NCI-H2029 (cell line): ENCODE measurements at regions not wholly inside any gene's neighbourhood (a gene's known extent, or its start where the extent isn't known, plus 50 kb on each side); places are given as distances from the start of the nearest gene placed in this dataset.
A peak's percentile ranks its signal among the peaks of the same experiment; 100 is the strongest.

ENCODE experiments used
- DNase-seq: peaks from one replicate; lab custom pipeline; 2025; lab: John Stamatoyannopoulos, UW

DNA sequence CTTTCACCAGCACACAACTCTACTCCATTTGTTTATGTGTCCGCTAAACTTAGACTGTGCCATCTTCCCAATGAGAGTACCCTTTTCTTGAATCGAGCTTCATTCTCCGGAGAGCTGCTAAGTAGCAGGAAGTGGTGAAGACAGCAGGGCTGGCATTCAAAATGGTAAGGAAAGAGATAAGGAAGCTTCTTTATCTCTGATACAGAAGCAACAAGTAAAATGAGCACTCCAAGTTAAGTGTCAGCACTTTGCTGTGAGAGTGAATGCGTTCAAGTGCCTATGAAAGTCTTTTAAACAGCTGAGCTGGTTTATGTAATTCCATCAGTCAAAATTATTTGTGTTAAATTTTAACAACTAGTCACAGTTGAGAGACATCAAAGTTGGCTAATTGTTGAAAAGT lies 386.8 kb upstream of the PTPRD start:
- DNase-seq = no peak

GRCh38 chr9:11001546-11001945 lies 388.7 kb upstream of the PTPRD start:
- DNase-seq = no peak

DNA sequence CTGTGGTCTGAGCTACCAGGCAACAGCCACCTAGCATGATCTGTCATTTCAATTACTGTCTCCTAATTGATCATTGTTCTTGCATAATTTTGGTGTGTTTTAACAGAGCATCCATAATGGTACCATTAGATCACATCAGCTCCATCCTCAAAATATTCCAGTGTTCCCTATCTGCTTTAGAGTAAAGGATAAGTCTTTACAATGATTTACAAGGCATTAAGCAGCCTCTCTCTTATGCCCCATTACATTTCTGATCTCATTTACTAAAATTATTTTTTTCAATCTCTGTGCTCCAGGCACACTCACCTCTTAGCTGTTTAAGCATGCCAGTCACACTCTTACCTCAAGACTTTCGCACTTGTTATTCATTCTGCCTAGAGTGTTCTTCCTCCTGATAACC lies 389.9 kb upstream of the PTPRD start:
- DNase-seq = no peak

DNA sequence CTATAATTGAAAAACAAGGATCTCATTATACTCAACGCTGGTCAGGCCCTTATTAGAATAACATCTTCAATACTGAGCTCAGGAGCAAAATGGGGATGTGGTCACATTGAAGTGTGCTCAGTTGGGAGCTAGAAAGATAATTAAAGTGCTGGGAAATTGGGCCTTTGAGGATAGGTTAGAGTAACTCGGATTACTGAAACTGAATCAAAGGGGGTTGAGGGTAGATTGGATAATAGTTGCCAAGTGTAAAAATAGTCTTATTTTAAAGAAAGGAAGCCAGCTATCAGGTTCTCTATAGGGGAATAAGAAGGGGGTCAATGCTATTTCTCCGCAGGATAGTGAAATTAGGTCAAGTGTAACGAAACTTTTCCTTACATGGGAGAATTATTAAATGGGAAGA lies 391.0 kb upstream of the PTPRD start:
- no peak for DNase-seq

GRCh38 chr9:11011696-11012095 lies 398.9 kb upstream of the PTPRD start:
- no peak for DNase-seq

DNA sequence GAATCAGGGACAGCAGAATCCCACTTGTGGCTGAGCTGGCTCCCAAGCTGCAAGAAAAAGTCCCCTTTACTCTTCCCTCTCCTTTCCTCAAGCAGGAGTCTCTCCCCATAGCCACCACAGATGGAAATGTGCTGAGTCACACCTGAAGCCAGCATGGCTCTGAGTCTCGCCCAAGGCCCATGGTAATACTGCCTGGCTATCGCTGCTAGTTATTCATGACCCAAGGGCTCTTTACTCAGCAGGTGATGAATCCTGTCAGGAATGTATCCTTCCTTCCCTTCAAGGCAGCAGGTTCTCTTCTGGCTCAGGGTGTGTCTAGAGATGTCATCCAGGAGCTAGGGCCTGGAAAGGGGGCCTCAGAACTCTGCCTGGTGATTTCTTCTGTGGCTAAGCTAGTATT lies 403.3 kb upstream of the PTPRD start:
- DNase-seq = no peak

DNA sequence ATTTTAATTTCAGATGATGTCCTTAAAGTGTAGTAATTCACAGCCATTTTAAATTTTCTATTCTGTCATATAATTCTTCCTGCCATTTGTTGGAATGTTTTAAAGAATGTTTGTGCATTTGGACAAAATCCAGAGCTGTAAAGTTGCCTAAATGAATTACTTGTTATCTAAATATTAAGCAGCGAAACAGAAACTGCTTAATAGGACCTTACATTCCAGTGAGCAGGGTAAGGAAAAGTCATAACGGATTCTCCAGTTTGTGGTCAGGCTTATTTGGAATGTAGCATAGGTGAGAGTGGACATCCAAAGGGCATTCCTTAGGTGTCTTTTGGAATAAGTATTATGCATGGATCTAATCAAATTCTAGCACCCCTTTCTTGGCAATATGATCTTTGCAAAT lies 410.4 kb upstream of the PTPRD start:
- no peak for DNase-seq

- DNase-seq = no peak
Observed at GRCh38 chr9:11025775-11026174, 413.0 kb upstream of the PTPRD start.

DNA sequence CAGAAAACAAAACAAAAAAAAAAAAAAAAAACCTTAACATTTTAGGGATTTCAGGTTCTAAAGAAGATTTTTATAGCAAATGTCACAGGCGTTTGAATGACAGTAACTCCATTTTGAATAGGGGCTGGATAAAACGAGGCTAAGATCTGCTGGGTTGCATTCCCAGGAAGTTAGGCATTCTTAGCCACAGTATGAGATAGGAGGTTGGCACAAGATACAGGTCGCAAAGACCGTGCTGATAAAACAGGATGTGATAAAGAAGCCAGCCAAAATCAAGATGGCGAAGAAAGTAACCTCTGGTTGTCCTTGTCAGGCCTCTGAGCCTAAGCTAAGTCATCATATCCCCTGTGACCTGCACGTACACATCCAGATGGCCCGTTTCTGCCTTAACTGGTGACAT lies 425.6 kb upstream of the PTPRD start:
- no peak for DNase-seq

GRCh38 chr9:11039006-11039405 lies 426.2 kb upstream of the PTPRD start:
- DNase-seq = no peak

- DNase-seq = no peak
Observed at GRCh38 chr9:11045589-11045988, 432.8 kb upstream of the PTPRD start.

DNA sequence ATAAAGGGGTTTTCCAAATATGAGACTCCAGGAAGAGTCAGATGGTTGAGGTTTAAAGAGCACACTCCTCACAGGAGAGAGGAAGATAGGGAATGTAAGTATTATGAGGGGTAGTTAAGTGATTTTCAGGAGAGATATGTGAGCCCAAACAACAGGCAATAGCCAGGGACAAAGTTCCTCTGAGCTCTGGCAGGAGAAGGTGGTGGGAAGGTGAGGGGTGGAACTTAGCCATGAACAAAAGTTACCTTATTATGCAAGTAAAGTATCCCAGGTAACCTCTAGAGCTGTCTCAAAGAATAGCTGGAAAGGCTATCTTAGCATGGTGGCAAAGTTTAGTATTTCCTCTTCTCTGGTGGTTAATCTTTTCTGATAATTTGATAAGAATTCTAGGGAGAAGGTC lies 450.5 kb upstream of the PTPRD start:
- DNase-seq = no peak

DNA sequence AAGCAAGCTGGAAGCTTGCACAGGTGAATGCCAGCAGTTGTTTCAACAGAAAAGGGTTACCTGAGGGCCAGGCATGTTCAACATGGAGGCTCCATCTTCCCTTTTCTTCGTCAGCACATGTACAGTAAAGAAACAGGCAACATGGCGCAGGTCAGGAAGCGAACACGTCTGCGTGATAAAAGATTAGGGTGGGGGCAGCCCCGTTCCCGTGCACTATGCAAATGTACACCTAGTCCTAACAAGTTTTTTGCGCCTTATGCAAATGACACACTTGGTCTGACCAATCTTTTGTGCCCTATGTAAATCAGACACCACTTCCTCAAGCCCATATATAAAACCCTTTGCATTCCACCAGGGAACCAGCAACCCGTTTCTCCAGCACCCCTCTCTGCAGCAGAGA lies 452.1 kb upstream of the PTPRD start:
- peak; percentile 72 for DNase-seq

- no peak for DNase-seq
Observed at GRCh38 chr9:11072176-11072575, 459.4 kb upstream of the PTPRD start.

DNA sequence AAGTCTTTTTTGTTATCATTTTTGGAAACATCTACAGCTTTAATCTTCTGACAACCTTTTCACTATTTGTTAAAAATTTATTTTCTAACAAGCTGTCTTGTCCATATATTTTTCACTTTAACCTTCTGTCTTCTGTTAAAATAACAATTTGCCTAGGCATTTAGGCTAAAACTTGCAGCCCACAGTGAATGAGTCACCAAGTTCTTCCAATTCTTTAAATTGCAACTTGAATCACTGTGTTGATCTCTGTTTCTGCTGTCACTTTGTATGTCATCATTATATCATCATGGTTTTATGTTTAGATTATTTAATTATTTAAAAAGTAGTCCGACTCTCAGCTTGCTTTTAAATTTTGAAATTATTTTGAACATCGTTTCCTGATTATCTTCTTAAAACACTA lies 473.8 kb upstream of the PTPRD start:
- no peak for DNase-seq

DNA sequence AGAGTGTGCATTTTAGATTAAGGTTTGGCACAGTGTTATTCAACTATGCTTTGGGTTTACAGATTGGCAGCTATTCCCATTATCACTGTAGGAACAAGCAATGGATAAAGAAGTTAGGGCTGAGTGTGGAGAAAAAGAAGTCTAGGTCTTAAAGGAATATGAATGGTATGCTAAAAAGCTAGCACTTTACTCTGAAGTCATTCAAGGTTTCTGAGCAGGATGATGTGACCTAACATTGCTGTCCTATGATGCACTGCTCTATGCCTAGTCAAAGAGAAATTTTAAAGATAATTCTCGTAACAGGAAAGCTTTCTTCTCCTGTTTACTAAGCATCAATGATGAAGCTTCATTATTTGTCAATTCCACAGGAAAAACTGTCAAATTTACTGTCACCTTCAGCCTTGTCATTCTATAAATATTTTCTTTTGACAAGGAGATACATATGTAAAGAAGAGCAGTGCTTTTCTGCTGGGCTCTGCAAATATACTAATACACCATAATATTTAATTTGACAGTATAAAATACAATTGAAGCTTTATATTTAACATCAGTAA lies 476.1 kb upstream of the PTPRD start:
- no peak for DNase-seq

DNA sequence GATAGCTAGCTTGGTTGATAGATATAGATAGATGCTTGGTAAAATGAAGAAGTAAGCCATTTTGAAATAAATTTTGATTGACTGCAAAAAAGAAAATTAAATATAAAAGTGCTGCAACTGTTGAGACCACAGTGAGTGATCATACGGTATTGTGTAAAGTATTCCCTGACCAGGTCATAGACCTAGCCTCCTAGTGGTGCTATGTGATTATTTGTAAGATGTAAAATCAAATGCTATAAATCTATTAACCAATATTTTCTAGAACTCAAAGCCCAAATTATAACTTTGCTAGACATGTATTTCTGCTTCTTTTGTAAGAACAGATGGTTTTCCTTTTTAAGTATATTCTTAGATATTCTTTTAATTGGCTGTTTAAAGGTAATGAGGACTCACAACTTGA lies 480.2 kb upstream of the PTPRD start:
- DNase-seq = no peak

- DNase-seq = no peak
Observed at GRCh38 chr9:11097020-11097419, 484.2 kb upstream of the PTPRD start.

GRCh38 chr9:11103525-11103924 lies 490.7 kb upstream of the PTPRD start:
- no peak for DNase-seq

- DNase-seq = no peak
Observed at GRCh38 chr9:11107196-11107595, 494.4 kb upstream of the PTPRD start.

GRCh38 chr9:11128156-11128555 lies 515.4 kb upstream of the PTPRD start:
- no peak for DNase-seq

DNA sequence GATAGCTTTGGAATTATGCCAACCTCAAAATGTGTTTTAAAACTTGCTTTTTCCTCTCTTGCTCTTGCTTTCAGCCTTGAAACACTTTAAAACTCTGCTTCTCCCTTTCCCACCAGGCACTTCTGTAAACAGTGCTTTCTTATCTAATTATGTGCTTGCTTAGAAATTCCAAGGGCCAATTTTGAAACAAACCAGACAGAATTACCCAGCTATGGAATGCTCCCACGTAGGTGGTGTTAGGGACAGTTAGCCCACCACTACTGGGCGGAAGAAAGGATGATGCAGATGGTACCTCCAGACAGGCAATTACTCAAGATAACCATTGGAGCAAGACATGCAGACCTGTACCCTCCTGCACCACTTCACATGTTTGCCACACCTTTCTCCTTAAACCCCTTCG lies 523.0 kb upstream of the PTPRD start:
- DNase-seq = no peak

- no peak for DNase-seq
Observed at GRCh38 chr9:11141357-11141756, 528.6 kb upstream of the PTPRD start.

DNA sequence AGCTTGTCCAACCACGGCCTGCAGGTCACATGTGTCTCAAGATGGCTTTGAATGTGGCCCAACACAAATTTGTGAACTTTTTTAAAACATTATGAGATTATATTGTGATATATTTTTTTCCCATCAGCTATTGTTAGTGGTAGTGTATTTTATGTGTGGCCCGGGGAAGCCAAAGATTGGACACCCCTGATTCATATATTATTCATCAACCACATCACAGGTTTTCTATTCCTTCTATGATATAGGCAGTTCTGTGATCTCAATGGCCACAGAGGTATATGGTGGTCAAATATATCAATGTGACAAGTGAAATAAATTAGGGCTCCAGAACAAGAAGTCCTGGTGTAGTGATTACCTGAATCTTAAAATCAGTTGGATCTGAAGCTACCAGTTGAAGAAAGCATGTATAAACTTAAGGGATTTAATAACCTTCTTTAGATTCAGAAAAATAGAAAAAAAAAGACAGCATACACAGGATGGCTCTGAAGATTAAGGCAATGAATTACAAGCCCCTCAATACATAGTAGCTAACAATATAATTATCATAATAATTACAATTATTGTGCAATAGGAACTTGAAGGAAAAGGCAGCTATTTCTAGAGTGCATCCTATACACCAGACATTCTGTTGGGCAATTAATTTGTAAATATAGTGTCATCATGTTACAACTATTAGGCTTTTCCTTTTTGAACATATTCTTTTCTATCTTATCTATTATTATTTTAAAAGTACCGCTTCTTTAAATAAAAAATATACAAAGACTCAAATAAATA lies 530.4 kb upstream of the PTPRD start:
- DNase-seq = no peak
